ENCODE measurements at regions not wholly inside any gene's neighbourhood (a gene's known extent, or its start where the extent isn't known, plus 50 kb on each side); places are given as distances from the start of the nearest gene placed in this dataset.

DNA sequence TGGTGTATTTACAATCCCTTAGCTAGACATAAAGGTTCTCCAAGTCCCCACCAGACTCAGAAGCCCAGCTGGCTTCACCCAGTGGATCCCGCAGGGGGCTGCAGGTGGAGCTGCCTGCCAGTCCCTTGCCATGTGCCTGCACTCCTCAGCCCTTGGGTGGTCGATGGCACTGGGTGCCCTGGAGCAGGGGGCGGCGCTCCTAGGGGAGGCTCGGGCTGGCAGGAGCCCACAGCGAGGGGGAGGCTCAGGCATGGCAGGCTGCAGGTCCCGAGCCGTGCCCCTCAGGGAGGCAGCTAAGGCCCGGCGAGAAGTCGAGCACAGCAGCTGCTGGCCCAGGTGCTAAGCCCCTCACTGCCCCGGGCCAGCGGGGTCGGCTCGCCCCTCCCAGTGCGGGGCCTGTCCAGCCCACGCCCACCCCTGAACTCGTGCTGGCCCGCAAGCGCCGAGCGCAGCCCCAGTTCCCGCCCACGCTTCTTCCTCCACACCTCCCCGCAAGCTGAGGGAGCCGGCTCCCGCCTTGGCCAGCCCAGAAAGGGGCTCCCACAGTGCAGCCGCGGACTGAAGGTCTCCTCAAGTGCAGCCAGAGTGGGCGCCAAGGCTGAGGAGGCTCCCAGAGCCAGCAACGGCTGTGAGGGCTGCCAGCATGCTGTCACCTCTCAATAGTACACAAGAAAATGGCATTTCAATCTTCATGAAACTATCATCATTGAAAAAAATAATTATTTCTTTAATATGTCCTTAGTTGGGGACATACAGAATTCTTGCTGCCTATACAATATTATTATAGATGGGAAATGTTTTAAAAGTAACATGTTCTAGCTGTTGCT, 189.1 kb downstream of the SLC7A11 start:
- TF ChIP-seq, protein P1, sequence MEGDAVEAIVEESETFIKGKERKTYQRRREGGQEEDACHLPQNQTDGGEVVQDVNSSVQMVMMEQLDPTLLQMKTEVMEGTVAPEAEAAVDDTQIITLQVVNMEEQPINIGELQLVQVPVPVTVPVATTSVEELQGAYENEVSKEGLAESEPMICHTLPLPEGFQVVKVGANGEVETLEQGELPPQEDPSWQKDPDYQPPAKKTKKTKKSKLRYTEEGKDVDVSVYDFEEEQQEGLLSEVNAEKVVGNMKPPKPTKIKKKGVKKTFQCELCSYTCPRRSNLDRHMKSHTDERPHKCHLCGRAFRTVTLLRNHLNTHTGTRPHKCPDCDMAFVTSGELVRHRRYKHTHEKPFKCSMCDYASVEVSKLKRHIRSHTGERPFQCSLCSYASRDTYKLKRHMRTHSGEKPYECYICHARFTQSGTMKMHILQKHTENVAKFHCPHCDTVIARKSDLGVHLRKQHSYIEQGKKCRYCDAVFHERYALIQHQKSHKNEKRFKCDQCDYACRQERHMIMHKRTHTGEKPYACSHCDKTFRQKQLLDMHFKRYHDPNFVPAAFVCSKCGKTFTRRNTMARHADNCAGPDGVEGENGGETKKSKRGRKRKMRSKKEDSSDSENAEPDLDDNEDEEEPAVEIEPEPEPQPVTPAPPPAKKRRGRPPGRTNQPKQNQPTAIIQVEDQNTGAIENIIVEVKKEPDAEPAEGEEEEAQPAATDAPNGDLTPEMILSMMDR (IDR thresholded peaks at IDR 0.05; ENCODE audit: control extremely low read depth, extremely low read depth, low read depth, missing control alignments) = no peak
- ChIA-PET CTCF (interaction anchor here (1.0 to 4.3 kb wide), 4 partner anchors 9 to 38 kb away, joined by 3 to 16 read pairs (median 5); no protein-coding TSS in a partner anchor), POLR2A (interaction anchor here (0.8 kb wide), 1 partner anchor 50 kb away, joined by 3 read pairs; no protein-coding TSS in a partner anchor)
- DNase-seq (ENCODE audit: extremely low spot score) = no peak

GRCh38 chr4:138051157-138051556, 191.0 kb downstream of the SLC7A11 start:
- DNase-seq (ENCODE audit: extremely low spot score) = no peak
- ChIA-PET CTCF (interaction anchor here (2.1 to 4.3 kb wide), 2 partner anchors 15 to 39 kb away, joined by 4 to 16 read pairs; no protein-coding TSS in a partner anchor), POLR2A (no interaction called here)
- TF ChIP-seq, protein P1 (IDR thresholded peaks at IDR 0.05; ENCODE audit: control extremely low read depth, extremely low read depth, low read depth, missing control alignments) = no peak

DNA sequence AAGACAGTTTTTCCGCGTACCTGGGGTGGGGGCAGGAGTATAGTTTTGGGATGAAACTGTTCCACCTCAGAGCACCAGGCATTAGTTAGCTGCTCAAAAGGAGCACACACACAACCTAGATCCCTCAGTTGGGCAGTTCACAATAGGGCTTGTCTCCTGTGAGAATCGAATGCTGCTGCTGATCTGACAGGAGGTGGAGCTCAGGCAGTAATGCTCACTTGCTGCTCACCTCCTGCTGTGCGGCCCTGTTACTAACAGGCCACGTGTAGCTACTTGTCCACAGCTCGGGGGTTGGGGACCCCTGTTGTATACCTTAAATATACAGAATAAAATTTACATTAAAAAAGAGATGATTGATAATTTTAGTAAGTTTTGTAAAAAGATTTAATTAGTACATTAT, 191.5 kb downstream of the SLC7A11 start:
- DNase-seq (ENCODE audit: extremely low spot score) = no peak
- CTCF ChIA-PET = interaction anchor here (2.1 to 4.3 kb wide), 2 partner anchors 15 to 40 kb away, joined by 4 to 16 read pairs; no protein-coding TSS in a partner anchor
- TF ChIP-seq, protein P1 (IDR thresholded peaks at IDR 0.05; ENCODE audit: control extremely low read depth, extremely low read depth, low read depth, missing control alignments) = no peak
- POLR2A ChIA-PET = no interaction called here

DNA sequence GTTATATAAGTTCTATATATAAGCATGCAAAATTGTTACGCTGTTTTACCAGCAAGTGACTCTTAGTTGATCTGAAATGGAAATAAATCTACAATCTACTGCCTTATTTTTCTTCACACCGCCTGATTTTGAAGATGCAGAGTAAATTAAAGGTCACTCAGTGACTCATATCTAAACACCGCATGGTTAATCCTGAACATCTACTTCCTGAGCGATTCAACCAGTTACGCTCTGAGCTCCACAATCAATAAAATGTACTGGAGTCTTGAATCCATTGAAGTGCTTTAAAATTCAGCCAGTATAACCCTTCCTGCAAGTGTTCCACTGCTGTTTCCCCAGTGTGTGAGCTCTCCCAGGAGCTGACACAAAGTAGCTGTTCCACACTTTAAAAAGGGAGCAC, 192.8 kb downstream of the SLC7A11 start:
- CTCF ChIA-PET = no interaction called here
- POLR2A ChIA-PET = no interaction called here
- TF ChIP-seq, protein P1 (IDR thresholded peaks at IDR 0.05; ENCODE audit: control extremely low read depth, extremely low read depth, low read depth, missing control alignments) = no peak
- DNase-seq (ENCODE audit: extremely low spot score) = no peak

DNA sequence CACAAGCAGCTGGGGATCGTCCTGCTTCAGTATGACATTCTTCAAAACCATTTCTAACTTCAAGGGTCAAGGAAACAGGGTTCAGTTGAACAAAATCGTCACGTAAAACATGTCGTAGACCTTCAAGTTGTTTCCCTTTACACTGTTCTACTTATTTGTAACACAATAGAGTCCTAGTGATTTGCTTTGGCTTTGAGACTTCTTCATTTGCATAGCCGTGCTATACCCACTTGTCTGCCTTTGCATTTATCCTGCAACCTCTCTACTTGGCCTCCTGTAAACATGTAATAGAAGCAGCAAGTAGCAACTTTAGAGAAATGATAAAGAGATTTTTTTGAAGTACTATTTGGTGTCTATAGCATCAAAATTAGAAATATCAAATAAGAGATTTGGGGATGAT, 194.9 kb downstream of the SLC7A11 start:
- ChIA-PET POLR2A (no interaction called here), CTCF (no interaction called here)
- TF ChIP-seq, protein P1 (IDR thresholded peaks at IDR 0.05; ENCODE audit: control extremely low read depth, extremely low read depth, low read depth, missing control alignments) = no peak
- DNase-seq (ENCODE audit: extremely low spot score) = no peak

DNA sequence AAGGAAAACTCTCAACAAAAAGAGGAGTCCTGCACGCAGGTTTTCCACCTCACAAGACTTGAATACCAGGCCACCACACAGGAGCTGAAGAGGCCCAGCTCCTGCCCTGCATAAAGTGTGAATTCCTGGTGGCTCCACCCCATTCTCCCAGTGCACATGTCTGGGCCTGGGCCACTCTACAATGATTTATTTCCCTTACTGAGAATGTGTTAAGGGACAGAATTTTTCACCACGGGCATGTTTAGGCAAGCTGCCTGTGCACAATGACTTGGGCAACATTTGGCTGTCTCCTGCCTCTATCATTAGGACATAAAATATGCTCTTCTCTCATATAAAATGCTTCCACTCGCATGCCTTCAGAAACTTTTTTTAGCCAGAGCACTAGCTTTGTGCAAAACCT, 197.1 kb downstream of the SLC7A11 start:
- POLR2A ChIA-PET = no interaction called here
- CTCF ChIA-PET = interaction anchor here (1.3 to 1.9 kb wide), 3 partner anchors 9 to 636 kb away, joined by 3 to 7 read pairs (median 6); no protein-coding TSS in a partner anchor
- DNase-seq (ENCODE audit: extremely low spot score) = no peak
- TF ChIP-seq, protein P1 (IDR thresholded peaks at IDR 0.05; ENCODE audit: control extremely low read depth, extremely low read depth, low read depth, missing control alignments) = no peak
